Bone marrow (tissue), 2 donors: ENCODE measurements at regions not wholly inside any gene's neighbourhood (a gene's known extent, or its start where the extent isn't known, plus 50 kb on each side); places are given as distances from the start of the nearest gene placed in this dataset.

Experiments used
- DNase-seq, 2 donors: peaks; one replicate each; lab custom pipeline; 2025; lab: John Stamatoyannopoulos, UW

DNA sequence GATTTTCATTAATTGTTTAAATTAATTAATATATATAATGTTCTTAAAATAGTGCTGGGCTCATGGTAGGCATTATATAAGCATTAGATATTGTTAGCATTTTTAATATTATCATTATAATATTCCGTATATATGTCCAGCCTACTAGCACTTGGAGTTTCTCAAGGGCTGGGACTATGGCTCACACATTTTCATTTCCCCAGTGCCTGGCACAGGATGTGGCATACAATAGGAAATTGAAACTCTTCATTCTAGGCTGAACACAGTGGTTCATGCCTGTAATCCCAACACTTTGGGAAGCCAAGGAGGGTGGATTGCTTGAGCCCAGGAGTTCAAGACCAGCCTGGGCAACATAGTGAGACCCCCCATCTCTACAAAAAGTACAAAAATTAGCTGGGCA lies 170.4 kb downstream of the RSL24D1 start:
- DNase-seq = no peak

DNA sequence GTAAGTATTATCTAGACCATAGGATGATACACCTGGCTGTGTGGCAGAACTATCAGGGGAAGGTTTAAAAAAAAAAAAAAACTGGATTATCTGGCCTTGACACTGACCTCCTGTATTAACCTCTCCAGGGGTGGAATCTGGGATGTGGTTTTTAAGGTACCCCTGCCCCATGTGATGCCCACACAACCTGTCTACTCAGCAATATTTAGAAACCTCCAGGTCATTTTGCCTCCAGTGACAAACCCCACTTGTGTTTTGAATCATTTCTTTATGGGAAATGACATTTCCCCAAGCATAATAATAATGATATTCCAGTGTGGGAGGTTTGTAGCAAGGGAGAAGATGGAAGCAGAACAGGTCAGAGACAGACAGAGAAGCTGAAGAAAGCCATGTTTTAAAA lies 179.1 kb downstream of the RSL24D1 start:
- no peak for DNase-seq

DNA sequence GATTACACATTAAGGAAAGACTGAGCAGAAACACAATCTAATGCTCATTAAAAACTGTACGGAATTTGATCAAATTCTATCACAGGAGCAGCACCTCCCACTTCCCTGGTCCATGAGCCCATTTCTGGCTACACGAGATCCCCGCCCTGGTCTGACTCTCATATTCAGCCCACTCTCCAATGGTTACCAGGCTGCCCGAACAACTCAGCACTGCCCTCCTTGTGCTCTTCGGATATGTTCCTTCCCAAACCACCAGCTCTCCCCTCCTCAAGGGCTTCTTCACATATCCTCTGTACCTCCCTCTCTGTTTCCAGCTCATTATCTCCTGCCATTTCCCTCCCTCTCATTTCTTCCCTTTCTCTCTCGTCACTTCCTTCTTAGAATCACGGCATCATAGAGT lies 180.5 kb downstream of the RSL24D1 start:
- DNase-seq = no peak

DNA sequence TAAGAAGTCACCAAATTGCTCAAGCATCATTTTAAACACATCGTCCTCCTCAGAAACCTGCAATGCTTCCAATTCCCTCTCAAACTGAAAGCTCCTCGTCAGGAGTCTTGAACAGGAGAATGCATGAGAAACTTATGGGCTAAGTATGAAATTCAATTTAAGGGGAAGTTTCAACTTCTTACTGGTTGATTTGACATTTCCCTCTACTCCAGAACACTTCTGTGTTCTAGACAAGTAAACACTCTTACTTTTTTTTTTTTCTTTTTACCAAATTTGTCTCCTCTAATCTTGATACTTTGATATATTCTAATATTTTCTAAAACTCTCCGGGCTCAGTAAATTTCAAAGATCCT lies 181.7 kb downstream of the RSL24D1 start:
- DNase-seq = no peak

DNA sequence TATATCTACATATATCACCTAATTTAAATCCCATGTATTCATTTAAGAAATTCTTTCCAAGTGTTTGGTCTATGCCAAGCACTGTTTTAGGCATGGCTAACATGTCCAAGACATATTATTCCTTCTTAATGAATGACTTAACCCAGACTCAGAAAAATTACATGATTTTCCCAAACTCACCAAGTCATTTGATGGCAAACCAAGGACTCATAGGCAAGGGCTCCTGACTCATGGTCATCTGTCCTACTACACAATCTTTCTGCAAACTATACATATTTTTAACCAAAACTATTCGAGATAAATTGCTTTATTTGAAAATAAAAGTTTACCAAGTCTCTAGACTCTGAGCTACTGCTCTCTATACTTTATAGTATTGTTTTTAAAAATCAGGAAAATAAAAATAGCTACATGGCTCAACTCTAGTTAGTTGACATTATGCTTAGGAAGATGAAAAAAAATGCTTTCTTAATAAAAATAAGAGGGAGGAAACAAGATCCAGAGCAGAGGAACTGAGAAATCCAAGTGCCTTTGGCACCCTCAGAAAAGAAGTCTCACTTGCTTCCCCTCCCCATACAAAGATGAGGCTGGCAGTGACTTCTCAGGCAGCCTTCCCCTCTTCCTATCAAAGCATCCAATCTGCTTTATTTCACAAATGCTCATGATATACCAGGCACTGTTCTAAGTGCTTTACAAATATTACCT lies 182.2 kb downstream of the RSL24D1 start:
- DNase-seq = no peak

DNA sequence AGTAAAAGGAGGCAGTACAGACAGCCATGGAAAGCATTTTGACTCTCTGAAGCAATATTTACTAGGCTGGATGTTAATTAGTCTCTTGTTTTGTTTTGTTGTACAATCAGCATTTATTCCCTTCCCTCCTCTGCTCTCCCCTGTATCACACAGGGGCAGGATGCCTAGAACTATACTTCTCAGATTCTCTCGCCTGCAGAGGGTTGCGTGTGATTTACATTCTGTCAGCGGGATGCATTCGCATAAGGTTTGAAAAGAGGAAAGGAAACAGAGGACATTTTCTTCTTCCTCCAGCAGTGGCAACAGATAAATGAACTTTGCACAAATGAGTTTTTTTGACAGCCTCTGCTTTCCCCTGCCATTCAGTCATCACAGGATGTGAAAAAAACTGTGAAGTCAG lies 188.3 kb downstream of the RSL24D1 start:
- no peak for DNase-seq

DNA sequence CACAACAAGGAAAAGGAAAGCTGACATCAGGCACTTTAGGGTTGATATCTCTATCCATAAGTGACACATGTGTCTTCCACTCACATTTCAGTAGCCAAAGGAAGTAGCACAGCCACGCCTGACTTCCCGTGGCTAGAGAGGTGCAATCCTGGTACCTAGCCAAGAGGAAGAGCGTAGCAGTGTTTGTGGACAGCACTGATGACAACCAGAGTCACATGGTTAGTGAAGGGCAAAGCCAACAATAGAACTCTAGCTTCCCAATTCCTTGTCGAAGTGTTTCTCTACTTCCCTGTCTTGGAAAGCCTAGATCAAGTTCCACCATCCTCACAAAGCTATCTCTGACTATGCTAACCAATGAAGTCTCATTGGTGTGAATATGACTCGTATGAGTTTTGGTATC lies 189.2 kb downstream of the RSL24D1 start:
- DNase-seq = no peak

DNA sequence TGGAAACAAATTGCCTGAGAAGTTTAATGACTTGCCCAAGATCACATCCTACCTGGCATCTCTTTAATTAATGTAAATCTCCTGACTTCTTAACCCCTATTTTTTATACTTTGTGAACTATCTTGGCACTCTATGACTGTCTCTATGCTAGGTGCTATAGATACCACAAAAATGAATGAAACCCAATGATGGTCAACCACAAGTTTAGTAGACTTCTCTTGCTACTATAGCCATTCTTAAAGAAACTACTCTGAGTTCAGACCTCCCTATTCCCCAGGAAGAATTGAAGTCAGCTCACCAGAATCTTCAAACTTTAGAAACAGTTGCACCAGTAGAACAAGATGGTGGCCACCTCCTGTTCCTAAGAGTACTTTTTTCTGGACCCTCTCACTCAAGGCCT lies 191.1 kb downstream of the RSL24D1 start:
- no peak for DNase-seq

DNA sequence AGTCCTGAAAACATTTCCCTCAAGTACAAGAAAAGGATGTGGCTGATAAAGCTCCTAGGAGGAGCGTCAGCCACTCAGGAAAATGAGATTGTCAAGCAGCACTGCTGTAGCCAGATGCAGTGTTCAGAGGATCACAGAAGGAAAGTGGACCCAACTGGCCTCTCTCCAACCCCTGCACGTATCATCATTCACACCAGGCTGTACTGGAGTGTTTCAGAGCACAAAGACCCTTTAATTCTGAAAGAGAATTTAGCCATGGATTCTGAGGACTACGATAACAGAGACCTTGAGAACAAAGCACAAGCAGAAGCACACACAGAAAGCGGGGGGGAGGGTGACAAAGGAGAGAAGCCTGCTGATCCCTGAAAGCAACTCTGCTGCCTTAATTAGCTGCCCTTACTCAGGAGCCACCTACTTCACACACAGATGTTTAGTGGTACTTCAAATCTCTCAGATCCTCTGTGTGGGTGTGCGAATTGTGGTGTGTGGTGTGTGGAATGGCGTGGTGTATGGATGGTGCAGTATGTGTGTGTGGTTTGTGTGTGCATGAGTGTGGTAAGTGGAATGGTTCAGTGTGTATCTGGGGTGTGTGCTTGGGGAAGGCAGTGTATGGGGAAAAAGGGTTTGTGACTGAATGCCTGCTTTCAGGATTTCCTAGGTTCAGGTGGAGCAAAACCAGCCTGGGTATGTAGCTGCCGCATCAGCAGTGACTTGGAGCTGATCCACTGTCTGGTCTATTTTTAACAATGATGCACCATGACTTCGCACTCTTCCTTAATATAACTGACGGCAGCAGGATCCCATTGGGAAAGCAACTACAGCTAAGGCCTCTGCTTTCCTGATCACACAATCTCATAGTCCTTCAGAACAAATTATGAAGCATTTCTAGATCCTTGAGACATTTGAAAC lies 192.5 kb downstream of the RSL24D1 start:
- no peak for DNase-seq

DNA sequence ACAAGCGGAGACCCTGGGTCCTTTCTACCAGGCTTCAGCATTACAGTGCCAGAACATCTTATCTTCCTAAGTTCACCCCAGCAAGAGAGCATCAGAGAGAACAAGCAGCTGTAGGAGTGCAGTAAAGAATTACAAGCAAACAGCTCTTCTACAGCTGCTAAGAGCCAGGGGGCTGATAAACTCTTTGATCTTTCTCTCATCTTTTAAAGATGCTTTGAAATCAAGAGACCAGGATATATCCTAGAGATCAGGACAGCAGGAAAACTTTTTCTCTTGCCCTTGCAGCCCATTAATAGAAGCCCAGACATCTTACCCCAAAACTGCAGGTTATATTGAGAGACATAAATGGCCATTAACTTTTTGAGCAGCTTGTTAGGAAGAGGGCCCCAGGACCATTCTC lies 198.1 kb downstream of the RSL24D1 start:
- DNase-seq = no peak

DNA sequence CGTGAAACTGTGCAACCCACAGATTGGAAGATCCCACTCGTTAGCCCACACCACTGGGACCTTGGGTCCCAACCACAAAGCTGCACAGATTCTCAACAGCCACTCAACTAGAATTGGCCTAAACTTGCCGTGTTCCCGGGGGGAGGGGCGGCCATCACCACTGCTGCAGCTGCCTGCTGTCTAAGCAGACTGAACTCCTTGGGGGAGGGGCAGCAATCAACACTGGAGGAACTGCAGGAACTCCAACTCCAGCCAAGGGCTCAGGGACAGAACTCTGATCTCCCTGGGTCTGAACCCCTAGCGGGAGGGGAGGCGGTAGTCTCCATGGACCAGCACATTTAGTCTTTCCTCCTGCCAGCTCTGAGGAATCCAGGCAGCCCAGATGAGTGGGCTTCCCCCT lies 205.9 kb downstream of the RSL24D1 start:
- no peak for DNase-seq

DNA sequence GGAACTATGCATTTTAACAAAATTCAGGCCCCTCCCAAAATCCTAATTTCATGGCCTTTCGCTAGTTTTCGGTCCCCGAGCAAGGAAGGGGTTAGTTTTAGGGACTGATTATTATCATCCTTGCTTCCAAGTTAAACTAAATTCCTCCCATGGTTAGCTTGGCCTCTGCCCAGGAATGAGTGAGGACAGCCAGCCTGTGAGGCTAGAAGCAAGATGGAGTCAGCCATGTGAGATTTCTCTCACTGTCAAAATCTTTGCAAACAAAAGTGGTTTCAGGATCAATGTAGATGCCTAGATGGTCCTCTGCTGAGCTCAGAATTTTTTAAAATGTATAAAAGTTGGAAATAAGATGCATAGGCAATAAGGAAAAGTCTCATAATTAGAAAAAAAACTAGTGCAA lies 208.9 kb downstream of the RSL24D1 start:
- DNase-seq = no peak

DNA sequence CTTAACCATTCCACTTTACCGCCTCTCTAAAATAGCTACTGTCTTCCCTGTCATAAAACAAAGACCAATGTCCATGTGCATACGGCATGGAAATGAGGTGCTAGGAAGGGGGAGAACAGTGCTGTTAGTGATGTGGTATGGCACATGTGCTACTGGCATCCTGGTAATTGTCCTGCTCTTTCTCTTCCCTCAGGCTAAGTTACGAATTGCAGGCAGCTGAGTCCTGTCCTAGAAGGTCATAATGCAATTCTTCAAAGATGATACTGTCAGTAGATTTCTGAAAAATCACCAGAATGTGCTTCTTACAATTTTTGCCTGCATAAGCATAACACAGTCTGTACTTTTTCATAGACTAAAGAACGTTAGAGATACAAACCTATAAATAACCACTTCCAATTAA lies 216.8 kb downstream of the RSL24D1 start:
- no peak for DNase-seq

DNA sequence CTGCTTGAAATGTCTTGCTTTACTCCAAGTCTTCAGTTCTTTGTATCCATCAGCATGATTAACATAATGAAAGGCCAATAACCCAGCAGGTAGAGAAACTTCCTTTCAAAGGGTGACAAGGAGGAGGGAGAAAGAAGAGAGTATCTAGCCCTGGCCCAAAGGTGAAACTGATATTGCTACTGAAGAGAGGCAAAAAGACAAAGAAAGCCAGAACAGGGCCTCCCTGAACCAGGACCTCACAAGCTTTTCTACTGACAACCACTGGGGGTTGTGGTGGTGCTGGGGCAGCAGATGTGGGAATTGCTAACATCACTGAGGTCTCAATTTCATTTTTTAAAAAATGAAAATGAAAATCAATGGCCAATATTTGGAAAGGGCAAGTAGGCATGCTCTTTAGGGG lies 234.1 kb downstream of the RSL24D1 start:
- DNase-seq = no peak

DNA sequence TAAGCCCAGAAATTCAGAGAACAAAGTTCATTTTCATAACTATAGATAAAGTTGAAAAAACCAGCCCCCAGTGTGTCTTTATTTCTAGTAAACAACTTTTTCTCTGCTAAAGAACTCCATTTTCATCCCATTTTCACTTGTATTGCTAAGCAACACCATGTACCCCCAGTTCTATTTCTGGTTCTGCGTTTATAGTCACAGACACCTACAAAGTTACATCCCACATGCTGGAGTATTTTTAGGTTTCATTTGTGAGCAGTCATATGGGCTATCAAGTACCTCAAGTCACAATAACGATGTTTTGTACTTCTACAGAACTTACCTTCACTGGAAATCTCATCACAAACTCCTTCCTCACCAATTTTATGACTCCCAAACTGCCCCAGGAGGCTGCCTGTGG lies 236.5 kb downstream of the RSL24D1 start:
- DNase-seq = no peak

DNA sequence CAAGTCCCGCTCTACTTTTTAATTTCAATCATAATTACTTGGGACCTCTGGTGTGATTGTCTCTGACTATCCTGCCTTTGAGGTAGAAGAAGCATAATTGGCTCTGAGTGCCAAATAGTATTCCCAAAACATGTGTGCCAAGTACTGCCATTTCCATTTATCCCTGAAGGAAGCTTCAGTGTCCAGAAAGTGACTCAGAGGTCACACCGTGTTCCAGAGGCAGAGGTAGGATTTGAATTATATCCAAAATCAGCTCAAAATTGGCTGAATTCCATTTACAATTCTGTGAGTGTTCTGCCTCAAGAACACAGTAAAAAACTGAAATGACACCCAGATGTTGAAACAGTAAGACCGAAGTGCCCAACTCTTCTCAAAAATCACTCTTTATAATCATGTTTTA lies 255.3 kb downstream of the RSL24D1 start:
- no peak for DNase-seq

DNA sequence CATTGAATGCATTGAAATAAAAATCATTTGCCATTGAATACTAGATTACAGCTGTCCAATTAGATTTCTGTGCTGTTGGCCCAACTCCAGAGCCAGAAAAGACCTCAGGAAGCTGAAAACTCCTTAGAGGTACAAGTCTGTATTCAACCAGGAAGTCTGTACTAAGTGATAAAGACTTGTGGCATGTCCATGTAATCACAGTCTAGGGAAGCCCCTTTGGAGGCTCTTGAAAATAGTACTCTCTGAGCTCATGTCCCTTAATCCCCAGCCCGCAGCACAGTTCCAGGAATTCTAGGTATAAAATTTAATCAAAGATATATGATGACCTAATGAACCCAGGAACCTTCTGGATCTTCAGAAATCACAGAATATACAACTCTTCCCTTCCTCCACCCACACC lies 279.4 kb downstream of the RSL24D1 start:
- DNase-seq = no peak

DNA sequence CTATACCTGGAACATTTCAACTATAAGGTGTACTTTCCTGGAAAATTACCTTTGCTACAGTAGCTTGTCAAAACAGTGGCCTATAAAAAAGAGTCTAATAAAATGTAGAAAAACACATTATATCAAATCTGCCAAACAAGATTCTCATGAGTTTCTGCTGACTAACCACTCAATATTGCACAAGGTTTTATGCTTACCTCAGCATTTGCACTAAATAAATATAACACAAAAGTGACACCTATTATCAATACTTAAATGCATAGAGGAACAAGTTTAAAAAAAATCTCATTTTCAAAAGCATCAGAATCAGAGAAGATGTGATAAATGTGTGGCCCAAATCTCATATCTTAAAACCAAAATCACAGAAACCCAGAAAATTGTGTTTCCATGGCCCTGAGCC lies 281.4 kb downstream of the RSL24D1 start:
- DNase-seq = no peak

DNA sequence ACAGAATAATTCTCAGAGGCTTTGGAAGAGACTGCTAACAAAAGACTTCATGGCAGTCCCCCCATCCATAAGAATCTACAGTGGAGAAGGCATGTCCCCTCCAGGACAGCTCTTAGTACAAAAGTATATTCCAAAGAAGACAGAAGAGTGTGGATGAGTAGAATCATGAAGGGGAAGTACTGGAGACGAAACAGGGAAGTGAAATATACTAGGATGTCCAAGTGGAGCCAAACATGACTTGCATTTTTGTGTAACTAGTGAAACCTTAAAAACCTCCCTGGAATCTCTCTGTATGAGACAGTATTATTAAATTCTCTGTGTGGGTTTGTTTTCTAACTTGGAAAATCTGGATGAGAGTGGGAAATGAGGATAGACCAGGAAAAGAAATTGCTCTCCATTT lies 312.4 kb downstream of the RSL24D1 start:
- DNase-seq = peak in 1 of 2 donors; percentile 67

DNA sequence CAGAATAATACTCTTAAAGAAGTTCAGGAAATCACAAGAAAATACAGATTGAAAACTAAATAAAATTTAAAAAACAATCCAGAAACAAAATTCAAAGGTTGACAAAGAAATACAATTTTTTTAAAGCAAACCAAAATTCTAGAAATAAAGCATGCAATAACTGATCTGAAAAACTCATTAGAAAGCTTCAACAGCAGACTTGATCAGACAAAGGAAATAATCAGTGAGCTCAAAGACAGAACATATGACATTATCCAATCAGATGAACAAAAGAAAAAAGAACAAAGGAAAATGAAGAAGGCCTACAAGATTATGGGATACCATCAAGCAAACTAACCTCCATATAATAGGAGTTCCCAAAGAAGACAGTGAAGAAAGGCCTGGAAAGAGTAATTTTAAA lies 336.8 kb downstream of the RSL24D1 start:
- DNase-seq = no peak

DNA sequence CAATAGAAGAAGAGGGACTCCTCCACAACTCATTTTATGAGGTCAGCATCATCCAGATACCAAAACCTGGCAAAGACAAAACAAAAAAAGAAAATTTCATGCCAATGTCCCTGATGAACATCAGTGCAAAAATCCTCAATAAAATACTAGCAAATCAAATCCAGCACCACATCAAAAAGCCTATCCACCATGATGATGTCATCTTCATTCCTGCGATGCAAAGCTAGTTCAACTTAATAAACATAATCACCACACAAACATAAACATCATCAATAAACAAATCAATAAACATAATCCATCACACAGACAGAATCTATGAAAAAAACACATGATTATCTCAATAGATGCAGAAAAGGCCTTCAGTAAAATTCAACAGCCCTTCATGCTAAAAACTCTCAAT lies 342.1 kb downstream of the RSL24D1 start:
- DNase-seq = no peak

DNA sequence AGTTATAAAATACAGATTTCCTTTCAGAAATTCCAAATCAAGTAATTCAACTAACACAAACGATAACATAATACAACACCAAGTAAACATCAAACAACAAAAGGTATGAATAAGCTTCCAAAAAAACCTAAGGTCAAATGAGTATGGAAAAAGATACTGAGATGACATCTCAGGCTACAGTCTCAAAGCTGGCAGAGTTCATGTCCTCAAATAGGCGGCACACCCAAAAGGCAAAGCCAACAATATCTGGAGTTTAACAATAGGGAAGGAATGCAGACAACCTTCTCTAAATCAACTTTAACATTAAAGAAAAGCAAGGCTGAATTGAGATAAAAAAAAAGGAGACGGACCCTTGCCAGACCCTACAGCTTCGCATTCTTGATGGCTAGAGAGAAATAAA lies 346.6 kb downstream of the RSL24D1 start:
- DNase-seq = no peak

DNA sequence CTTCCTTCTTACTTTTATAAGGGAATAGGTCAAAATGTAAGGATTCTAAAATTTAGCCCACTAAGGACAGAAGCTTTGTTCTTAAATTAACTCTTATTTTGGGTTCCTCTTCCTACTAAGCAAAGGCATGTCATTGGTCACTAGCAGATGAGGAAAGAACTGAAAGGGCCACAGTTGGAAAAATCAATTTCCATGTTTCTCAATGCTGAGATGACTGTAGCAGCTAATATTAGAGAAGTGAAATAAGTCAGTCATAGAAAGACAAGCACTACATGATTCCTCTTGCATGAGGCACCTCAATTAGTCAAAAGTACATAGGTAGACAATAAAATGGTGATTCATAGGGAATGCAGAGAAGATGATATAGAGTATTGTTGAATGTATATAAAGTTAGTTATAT lies 353.7 kb downstream of the RSL24D1 start:
- DNase-seq = no peak
